Middle frontal gyrus (tissue), 1 donor: ENCODE measurements at regions not wholly inside any gene's neighbourhood (a gene's known extent, or its start where the extent isn't known, plus 50 kb on each side); places are given as distances from the start of the nearest gene placed in this dataset.
"Not testable (repeated sequence)": the region's sequence is repeated elsewhere in the genome, so short reads cannot be mapped to it uniquely, and the experiment has no call there.

Source experiments
- DNase-seq: peaks from one replicate; pipeline ENCODE4 v3.0.0-alpha.2; 2015; ENCODE audit warnings: low spot score; ENCODE audit errors: extremely low spot score

- DNase-seq = no peak
Observed at GRCh38 chr11:37364246-37364839, 766.3 kb upstream of the RAG2 start.

- no peak for DNase-seq
Observed at GRCh38 chr11:37353192-37353591, 755.2 kb upstream of the RAG2 start.

GRCh38 chr11:37352485-37352884 lies 754.4 kb upstream of the RAG2 start:
- no peak for DNase-seq

GRCh38 chr11:37343290-37343689 lies 745.3 kb upstream of the RAG2 start:
- no peak for DNase-seq

- DNase-seq = no peak
Observed at GRCh38 chr11:37336401-37336800, 738.4 kb upstream of the RAG2 start.

- DNase-seq = no peak
Observed at GRCh38 chr11:37333345-37333744, 735.3 kb upstream of the RAG2 start.

GRCh38 chr11:37323843-37324242 lies 725.8 kb upstream of the RAG2 start:
- DNase-seq = no peak

- no peak for DNase-seq
Observed at GRCh38 chr11:37322333-37323194, 724.5 kb upstream of the RAG2 start.

- DNase-seq = no peak
Observed at GRCh38 chr11:37320921-37321320, 722.9 kb upstream of the RAG2 start.

GRCh38 chr11:37317803-37318202 lies 719.8 kb upstream of the RAG2 start:
- no peak for DNase-seq

- no peak for DNase-seq
Observed at GRCh38 chr11:37313266-37313665, 715.2 kb upstream of the RAG2 start.

GRCh38 chr11:37306563-37306962 lies 708.5 kb upstream of the RAG2 start:
- no peak for DNase-seq

GRCh38 chr11:37301405-37301804 lies 703.4 kb upstream of the RAG2 start:
- not testable (repeated sequence) for DNase-seq

GRCh38 chr11:37298173-37298572 lies 700.1 kb upstream of the RAG2 start:
- no peak for DNase-seq

GRCh38 chr11:37286890-37287289 lies 688.9 kb upstream of the RAG2 start:
- no peak for DNase-seq

GRCh38 chr11:37282367-37282766 lies 684.3 kb upstream of the RAG2 start:
- no peak for DNase-seq

GRCh38 chr11:37280200-37280599 lies 682.2 kb upstream of the RAG2 start:
- DNase-seq = no peak

- DNase-seq = no peak
Observed at GRCh38 chr11:37277896-37278465, 679.9 kb upstream of the RAG2 start.

- DNase-seq = no peak
Observed at GRCh38 chr11:37264783-37265182, 666.7 kb upstream of the RAG2 start.

GRCh38 chr11:37264060-37264459 lies 666.0 kb upstream of the RAG2 start:
- DNase-seq = no peak

- not testable (repeated sequence) for DNase-seq
Observed at GRCh38 chr11:37263467-37263866, 665.4 kb upstream of the RAG2 start.

GRCh38 chr11:37259734-37260133 lies 661.7 kb upstream of the RAG2 start:
- DNase-seq = no peak

GRCh38 chr11:37248145-37248544 lies 650.1 kb upstream of the RAG2 start:
- DNase-seq = no peak
